IPS-18c (cell line): ENCODE measurements at regions not wholly inside any gene's neighbourhood (a gene's known extent, or its start where the extent isn't known, plus 50 kb on each side); places are given as distances from the start of the nearest gene placed in this dataset.
"Not testable (repeated sequence)": the region's sequence is repeated elsewhere in the genome, so short reads cannot be mapped to it uniquely, and the experiment has no call there.

Experiments used
- H3K4me3 ChIP-seq: 2 replicates; pipeline ENCODE4 v1.7.0; 2013; ENCODE audit warnings: low read depth, mild to moderate bottlenecking, low read length, moderate library complexity; ENCODE audit not compliant: insufficient read depth
- H3K9me3 ChIP-seq: one replicate; pipeline ENCODE4 v1.6.1; 2013; ENCODE audit warnings: mild to moderate bottlenecking, low read length, moderate library complexity; ENCODE audit not compliant: control insufficient read depth, insufficient read depth

DNA sequence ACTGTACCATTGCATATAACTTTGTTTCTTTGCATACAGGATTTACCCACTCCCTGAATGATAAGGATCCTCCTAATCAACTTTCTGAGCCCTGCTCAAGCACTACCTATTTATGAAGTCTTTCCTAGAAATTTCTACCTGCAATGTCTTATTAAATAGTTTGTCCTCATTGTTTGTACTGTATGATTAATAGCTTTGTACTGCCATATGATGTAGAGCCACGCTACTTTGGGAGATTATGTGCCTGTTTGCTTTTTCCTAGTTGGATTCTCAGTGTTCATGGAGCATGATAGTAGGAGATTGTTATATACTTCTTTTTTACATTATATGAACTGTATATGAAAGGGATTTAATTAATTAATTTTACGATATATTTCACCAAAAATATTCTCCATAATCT, 327.1 kb upstream of the GALNT5 start:
- Histone ChIP-seq H3K4me3 (no peak overlapping the region), H3K9me3 (peaks cover 3% of the 10 kb centered on the region)

DNA sequence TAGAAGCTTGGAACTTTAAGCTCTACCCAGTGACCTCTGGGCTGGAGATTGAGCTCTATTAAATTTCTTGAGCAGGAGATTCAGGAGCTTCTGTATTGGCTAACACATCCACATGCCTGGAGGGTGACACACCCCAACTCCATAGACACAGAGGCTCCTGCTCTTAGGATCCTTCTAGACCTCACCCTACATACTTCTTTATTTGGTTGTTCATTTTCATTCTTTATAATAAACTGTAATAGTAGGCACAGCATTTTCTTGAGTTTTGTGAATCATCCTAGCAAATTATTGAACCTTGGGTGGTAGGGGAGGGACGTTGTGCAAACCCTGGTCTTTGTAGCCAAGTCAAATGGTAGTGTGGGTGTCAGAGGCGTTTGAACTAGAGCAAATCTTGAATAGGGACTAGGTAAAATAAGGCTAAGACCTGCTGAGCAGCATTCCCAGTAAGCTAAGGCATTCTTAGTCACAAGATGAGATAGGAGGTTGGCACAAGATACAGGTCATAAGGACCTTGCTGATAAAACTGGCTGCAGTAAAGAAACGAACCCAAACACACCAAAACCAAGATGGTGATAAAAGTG, 323.8 kb upstream of the GALNT5 start:
- Histone ChIP-seq H3K9me3 (no peaks in the 10 kb centered on the region), H3K4me3 (no peak overlapping the region)

DNA sequence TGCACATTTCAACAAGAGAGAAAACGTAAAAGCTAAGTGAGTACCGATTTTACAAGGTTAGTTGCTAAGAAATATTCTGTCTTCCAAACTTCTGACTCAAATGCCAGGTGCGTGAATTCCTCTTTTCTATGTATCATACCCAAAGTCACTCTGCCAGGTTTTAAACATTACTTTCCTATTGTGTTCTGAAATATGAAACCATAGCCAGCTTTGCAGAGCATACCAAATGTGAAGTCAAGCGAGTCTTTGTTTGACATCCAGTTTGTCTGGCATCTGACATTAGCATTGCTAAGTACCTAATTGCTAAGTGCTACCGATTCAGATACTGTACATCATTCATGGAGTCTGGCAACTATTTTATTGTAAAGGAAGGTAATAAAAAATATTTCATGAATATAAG, 321.9 kb upstream of the GALNT5 start:
- H3K4me3 ChIP-seq: no peak overlapping the region

DNA sequence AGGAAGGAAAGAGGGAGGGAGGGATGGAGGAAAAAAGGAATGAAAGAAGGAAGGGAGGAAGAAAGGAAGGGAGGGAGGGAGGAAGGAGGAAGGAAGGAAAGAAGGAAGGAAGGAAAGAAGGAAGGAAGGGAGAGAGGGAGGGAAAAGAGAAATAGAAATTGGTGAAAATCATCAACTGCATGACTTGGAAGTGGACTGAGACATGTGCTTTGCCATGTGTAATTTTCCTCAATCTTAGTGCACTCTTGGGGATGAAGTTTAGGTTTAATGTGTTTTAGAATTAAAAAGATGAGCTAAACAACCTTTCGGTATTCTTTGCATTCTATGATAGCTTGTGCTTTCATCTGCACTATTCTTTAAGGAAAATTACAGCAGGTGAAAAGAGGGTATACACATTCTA, 320.1 kb upstream of the GALNT5 start:
- H3K4me3 ChIP-seq: no peak overlapping the region
- no peaks in the 10 kb centered on the region for H3K9me3 ChIP-seq

More for the DNA sequence above, 321.9 kb upstream of the GALNT5 start:
- no peaks in the 10 kb centered on the region for H3K9me3 ChIP-seq

DNA sequence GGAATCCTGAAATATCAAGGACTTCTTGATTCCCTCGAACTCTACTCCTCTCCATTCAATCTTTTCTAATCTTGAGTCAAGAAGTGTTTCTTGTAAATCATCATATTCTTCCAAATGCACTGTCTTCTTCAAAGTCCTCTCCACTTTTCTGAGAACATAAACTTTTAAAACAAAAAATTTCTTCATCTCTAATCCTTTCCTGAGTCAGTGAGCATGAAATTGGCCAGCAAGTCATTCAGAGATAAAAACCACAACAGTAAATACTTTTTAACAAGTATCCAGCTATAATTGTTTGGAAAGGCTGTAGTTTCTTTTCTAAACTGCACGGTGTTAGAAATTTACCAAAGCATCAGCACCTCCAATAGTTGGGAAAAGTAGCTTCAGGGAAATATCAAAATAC, 312.6 kb upstream of the GALNT5 start:
- no peaks in the 10 kb centered on the region for H3K9me3 ChIP-seq
- H3K4me3 ChIP-seq: no peak overlapping the region

DNA sequence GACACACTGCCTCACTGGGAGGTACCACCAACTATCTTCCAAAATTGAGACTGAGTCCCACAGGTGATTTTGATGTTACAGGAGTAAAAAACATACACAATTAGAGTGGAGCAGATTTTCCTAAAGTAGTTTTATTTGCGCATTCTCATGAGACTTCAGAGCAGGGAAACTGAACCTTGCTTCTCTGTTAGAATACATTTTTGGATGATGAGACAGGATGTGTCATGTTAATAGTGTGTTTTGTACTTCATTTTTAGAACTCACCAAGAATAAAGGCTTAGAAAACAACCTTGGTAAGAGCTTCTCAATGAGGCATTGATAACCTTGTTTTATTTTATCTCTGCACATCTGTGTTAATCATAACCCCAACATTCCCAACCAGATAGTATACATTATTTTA, 310.2 kb upstream of the GALNT5 start:
- Histone ChIP-seq H3K9me3 (no peaks in the 10 kb centered on the region), H3K4me3 (no peak overlapping the region)

DNA sequence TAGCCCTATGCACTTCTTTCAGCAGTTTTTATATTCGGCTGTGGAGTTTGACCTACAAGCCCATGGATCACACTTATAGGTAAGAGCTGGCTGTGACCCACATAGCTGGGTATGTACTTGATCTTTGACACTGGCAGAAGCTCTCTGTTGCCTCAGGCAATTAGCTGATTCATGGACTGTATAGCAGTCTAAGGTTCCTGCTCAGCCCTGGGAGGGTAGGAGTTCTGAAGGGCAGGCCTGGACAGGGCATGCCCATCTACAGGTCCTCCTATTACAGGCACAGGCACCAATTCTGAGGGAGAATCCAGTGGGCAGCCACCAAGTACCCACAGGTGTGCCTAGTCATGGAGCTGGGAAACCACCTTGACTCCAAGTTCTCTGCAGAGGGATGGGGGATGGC, 301.8 kb upstream of the GALNT5 start:
- H3K9me3 ChIP-seq: peaks cover 15% of the 10 kb centered on the region
- H3K4me3 ChIP-seq: no peak overlapping the region

DNA sequence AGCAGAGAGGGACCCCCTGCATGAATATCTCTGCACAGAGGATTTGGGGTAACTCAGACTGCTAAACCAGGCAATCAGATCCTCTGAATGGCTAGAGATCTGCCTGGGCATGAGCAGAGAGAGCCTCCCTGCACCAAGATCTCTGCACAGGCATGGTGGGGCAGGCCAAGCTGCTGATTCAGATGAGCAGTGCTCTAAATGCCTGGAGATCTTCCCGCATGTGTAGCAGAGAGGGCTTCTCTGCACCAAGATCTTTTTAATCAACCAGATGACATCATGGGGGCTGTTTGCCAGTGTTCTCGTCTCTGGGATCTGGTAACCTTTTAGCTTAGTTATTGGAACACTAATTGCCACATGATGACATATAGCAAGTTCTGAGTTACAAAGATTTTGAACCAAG, 301.3 kb upstream of the GALNT5 start:
- Histone ChIP-seq H3K4me3 (no peak overlapping the region), H3K9me3 (peaks cover 15% of the 10 kb centered on the region)

DNA sequence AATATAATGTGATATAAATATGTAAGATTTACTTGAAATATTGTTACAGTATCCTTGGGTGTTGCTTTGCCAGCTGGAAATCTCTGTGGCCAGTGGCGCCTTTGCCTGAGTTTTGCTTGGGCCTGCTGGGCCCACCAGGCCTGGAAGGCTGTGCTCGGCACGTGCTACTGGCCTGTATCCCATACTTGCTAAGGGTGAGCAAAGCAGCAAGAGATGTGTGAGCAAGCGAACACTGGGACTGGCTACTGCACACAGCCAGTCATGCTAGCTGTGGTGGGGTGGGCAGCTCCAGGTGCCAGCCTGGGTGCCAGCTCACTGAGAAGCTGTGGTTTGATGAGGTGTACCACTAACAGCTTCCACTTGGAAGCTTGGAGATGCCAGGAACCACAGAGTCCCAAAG, 299.1 kb upstream of the GALNT5 start:
- Histone ChIP-seq H3K9me3 (peaks cover 15% of the 10 kb centered on the region), H3K4me3 (no peak overlapping the region)

DNA sequence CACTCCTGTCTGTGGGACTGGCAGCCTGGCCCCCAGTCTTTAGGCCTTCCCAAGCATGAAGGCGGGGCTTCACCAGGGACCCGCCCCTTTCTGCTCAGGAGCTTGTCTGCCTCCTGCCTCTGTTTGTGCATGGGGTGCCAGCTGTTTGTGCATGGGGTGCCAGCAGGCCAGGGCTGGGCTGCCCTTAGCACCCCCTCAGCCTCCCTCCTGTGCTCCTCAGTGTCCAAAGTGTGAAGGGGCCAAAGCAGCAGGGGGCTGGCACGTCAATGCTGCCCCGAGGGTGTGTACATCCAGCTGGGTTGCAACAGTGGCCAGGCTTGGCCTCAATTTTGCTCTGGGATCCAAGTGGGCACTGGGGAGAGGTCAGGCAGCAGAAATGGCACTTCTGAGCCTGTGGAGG, 298.0 kb upstream of the GALNT5 start:
- Histone ChIP-seq H3K9me3 (peaks cover 15% of the 10 kb centered on the region), H3K4me3 (no peak overlapping the region)

DNA sequence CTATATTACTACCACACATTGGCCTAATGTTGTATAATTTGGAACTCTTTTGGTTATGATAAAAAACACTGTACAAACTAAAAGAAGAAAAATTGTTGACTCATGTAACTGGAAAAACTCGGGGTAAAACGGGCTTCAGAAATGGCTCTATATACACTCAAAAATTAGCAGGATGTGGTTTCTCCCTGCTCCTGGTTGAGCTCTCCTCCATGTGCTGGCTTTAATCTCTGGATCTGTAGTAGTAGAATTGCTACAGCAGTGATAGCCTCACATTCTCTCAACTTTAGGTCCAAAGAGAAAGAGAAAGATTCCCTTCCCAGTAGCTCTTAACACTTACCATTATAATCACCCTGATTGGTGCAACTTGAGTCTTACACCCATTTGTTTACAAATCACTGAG, 274.9 kb upstream of the GALNT5 start:
- Histone ChIP-seq H3K9me3 (no peaks in the 10 kb centered on the region), H3K4me3 (no peak overlapping the region)

DNA sequence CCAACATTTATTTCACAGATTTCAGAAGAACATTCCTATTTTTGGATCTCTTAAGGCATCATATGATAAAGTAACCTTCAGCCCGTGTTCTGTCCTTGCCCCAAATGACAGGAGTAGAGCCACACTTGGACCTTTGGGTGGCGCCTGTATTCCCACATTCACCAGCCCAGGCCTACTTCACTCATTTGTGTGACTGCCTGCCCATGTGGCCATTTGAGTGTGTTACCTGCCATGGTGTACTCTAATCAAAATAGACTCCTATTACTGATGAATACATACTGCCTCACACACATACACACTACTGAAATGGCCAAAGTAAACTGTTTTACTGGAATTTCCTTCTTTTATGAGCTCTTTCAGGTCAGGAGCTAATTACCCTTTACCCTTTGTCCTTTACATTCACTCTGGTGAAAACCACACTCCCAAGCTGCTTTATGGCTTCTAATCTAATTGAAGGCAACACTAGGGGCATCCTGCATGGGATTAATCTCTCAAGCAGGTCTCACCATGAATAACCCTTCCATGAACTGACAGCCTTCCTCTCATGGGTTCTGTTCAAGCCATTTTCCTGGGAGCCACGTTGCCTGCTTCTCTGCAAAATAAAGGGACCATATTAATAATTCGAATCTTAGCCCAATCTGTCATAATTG, 271.0 kb upstream of the GALNT5 start:
- H3K4me3 ChIP-seq: no peak overlapping the region
- H3K9me3 ChIP-seq: no peaks in the 10 kb centered on the region

DNA sequence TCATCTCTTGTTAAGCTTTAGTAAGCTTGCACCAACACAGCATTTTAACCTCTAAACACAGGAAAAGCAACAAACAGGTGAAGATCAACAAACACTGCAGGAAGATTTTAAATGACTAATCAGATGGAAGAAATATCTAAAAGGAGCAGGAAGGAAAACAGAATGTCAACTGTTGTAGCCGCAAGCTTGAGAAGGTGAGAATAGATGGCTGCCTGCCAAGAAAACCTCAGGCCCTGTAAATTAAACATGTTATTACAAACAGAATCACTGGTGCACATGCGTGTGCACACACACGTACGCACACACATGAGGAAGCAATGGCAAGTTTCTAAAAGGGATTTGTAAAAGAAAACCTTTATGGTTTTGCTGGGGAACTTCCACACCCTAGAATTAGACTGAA, 257.8 kb upstream of the GALNT5 start:
- no peak overlapping the region for H3K4me3 ChIP-seq
- no peaks in the 10 kb centered on the region for H3K9me3 ChIP-seq

DNA sequence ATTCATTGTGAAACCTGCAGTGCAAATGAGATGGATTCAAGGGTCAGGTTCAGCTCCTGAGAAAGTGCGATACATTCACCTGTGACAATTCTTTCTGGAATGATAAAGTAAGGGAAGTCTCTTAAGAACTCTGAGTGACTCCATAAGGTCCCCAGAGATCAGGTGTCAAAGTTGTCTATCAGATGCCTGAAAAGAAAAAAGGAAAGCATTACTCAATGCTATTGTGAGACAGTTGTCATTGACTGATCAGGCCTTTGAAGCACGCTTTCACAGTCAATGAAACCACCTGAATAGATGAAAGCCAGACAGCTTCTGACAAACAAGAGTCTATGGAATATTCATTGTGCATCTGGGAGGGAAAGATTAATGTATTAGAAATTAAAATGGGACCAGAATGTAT, 252.7 kb upstream of the GALNT5 start:
- Histone ChIP-seq H3K4me3 (no peak overlapping the region), H3K9me3 (no peaks in the 10 kb centered on the region)

DNA sequence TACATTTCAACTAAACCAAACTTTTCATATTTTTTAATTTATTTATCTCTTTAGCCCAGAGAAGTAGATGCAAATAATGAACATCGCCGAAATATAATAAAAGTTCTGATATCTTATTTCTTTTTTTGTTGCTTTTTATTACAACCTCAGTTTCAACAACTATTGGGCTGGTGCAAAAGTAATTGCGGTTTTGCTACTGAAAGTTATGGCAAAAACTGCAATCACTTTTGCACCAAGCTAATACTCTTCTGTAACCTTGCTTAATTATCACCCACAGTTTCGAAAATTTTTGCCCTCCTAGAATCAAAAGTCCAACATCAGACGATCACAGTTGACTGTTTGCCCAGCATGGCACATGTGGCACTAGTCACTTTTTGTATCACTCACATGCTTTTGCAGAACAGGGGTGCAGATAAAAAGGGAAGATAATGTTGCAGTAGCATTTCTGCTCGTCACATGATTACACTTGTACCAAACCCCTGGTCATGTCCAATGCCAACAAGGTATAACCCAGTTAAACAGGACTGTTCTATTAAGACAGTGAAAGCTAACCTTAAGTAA, 242.4 kb upstream of the GALNT5 start:
- Histone ChIP-seq H3K4me3 (no peak overlapping the region), H3K9me3 (no peaks in the 10 kb centered on the region)

DNA sequence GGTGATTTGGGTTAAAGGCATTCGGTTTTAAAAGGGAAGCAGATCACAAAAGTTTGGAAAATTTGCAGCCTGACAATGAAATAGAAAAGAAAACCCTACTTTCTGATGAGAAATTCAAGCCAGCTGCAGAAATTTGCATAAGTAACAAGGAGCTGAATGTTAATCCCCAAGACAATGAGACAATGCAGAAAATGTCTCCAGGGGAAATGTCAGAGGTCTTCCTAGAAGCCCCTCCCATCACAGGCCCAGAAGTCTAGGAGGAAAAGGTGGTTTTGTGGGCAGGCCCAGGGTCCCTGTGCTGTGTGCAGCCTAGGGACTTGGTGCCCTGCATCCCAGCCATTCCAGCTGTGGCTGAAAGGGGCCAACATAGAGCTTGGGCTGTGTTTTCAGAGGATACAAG, 234.2 kb upstream of the GALNT5 start:
- not testable (repeated sequence) for H3K4me3 ChIP-seq, H3K9me3 ChIP-seq

DNA sequence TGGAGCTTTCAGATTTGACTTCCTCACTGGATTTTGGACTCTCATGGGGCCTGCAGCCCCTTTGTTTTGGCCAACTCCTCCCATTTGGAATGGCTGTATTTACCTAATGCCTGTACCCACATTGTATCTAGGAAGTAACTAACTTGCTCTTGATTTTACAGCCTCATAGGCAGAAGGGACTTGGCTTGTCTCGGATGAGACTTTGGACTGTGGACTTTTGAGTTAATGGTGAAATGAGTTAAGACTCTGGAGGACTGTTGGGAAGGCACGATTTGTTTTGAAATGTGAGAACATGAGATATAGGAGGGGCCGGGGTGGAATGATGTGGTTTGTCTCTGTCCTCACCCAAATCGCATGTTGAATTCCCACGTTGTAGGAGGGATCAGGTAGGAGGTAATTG, 233.4 kb upstream of the GALNT5 start:
- Histone ChIP-seq H3K9me3 (peaks cover 3% of the 10 kb centered on the region), H3K4me3 (no peak overlapping the region)

DNA sequence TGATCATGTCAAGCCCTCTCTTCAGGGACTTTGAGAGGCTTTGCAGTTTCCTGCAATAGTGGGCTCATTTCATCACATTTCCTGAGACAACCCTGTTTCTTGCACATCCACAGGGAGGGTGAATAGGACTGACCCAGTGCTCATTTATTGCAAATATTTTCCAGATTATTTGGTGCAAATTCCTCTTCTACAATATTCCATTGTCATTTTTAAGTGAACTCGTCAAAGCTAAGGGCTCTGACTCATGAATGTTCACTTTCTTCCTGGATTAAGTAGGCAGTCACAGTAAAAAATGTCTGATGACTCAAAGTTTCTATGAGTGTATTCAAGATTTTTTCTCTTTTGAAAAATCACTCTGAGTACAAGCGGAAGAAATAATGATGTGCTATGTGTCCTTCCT, 225.5 kb upstream of the GALNT5 start:
- H3K9me3 ChIP-seq: peaks cover 2% of the 10 kb centered on the region
- no peak overlapping the region for H3K4me3 ChIP-seq

DNA sequence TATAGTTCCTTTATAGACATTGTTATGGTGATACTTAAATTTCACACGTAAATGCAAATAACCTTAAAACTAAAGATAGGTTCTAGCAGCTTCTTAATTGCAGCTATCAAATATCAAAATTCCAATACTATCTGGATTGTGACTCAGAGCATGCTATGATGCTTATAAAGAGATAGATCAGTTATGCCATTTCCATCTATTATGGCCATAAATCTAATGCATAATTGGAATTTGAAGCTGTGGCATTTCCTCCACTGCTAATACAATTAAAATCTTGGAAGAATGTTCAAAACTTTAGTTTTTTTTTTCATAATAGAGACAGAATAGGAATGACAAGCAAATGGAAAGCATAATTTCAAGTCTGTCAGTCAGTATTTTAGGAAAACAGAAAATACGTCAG, 220.8 kb upstream of the GALNT5 start:
- peaks cover 2% of the 10 kb centered on the region for H3K9me3 ChIP-seq
- H3K4me3 ChIP-seq: no peak overlapping the region
